H9 (cell line): ENCODE measurements at regions not wholly inside any gene's neighbourhood (a gene's known extent, or its start where the extent isn't known, plus 50 kb on each side); places are given as distances from the start of the nearest gene placed in this dataset.

Source experiments
- DNase-seq: peaks from one replicate; pipeline ENCODE4 v3.0.0-alpha.2; 2017
- H2AFZ ChIP-seq: one replicate; pipeline ENCODE4 v1.6.1; 2013; ENCODE audit warnings: mild to moderate bottlenecking, low read length, control low read depth, moderate library complexity
- H2AK5ac ChIP-seq: 2 replicates; pipeline ENCODE4 v1.6.1; 2013; ENCODE audit warnings: low read length, control low read depth, mixed read lengths; ENCODE audit not compliant: insufficient read length
- H2BK120ac ChIP-seq: one replicate; pipeline ENCODE4 v1.6.1; 2013; ENCODE audit warnings: low read depth, mild to moderate bottlenecking, low read length, control low read depth, inconsistent platforms; ENCODE audit not compliant: poor library complexity, severe bottlenecking
- H2BK12ac ChIP-seq: 2 replicates; pipeline ENCODE4 v1.6.1; 2013; ENCODE audit warnings: low read length, control low read depth, mixed read lengths, low read depth; ENCODE audit not compliant: insufficient read length
- H2BK15ac ChIP-seq: 2 replicates; pipeline ENCODE4 v1.6.1; 2013; ENCODE audit warnings: low read depth, low read length, control low read depth
- H2BK20ac ChIP-seq: one replicate; pipeline ENCODE4 v1.6.1; 2013; ENCODE audit warnings: low read depth, mild to moderate bottlenecking, low read length, control low read depth, inconsistent platforms; ENCODE audit not compliant: poor library complexity, severe bottlenecking
- H2BK5ac ChIP-seq: 2 replicates; pipeline ENCODE4 v1.6.1; 2013; ENCODE audit warnings: low read length, control low read depth, mixed read lengths; ENCODE audit not compliant: insufficient read length
- H3K14ac ChIP-seq: 2 replicates; pipeline ENCODE4 v1.6.1; 2013; ENCODE audit warnings: low read length, control low read depth; ENCODE audit not compliant: insufficient read depth
- H3K18ac ChIP-seq: 2 replicates; pipeline ENCODE4 v1.6.1; 2013; ENCODE audit warnings: low read depth, mild to moderate bottlenecking, mixed read lengths, low read length, control low read depth; ENCODE audit not compliant: insufficient read length
- H3K23ac ChIP-seq: 2 replicates; pipeline ENCODE4 v1.6.1; 2013; ENCODE audit warnings: low read length, control low read depth, mixed read lengths, low read depth; ENCODE audit not compliant: insufficient read length
- H3K23me2 ChIP-seq: 2 replicates; pipeline ENCODE4 v1.6.1; 2013; ENCODE audit warnings: low read depth, mild to moderate bottlenecking, mixed read lengths, low read length, control low read depth; ENCODE audit not compliant: insufficient read length, poor library complexity, severe bottlenecking
- H3K27ac ChIP-seq: 2 replicates; pipeline ENCODE4 v1.5.1; 2013; ENCODE audit warnings: low read length, control low read depth, mixed read lengths, low read depth; ENCODE audit not compliant: insufficient read length
- H3K27me3 ChIP-seq: 2 replicates; pipeline ENCODE4 v1.6.1; 2013; ENCODE audit warnings: low read length, control low read depth, inconsistent platforms; ENCODE audit not compliant: insufficient read depth
- H3K4ac ChIP-seq: 2 replicates; pipeline ENCODE4 v1.6.1; 2013; ENCODE audit warnings: low read depth, mild to moderate bottlenecking, control low read depth, inconsistent platforms, low read length, moderate library complexity
- H3K4me1 ChIP-seq: 2 replicates; pipeline ENCODE4 v1.6.1; 2013; ENCODE audit warnings: low read length, control low read depth, inconsistent platforms; ENCODE audit not compliant: insufficient read depth
- H3K4me2 ChIP-seq: 2 replicates; pipeline ENCODE4 v1.6.1; 2013; ENCODE audit warnings: low read length, control low read depth, mixed read lengths; ENCODE audit not compliant: insufficient read length, insufficient read depth
- H3K56ac ChIP-seq: 2 replicates; pipeline ENCODE4 v1.6.1; 2013; ENCODE audit warnings: low read depth, mild to moderate bottlenecking, mixed read lengths, low read length, control low read depth; ENCODE audit not compliant: insufficient read length
- H3K79me1 ChIP-seq: 2 replicates; pipeline ENCODE4 v1.6.1; 2013; ENCODE audit warnings: low read depth, mild to moderate bottlenecking, moderate library complexity, low read length, control low read depth, inconsistent platforms; ENCODE audit not compliant: insufficient read depth, poor library complexity, severe bottlenecking
- H3K79me2 ChIP-seq: 2 replicates; pipeline ENCODE4 v1.6.1; 2013; ENCODE audit warnings: low read length, control low read depth, inconsistent platforms; ENCODE audit not compliant: insufficient read depth
- H3K9ac ChIP-seq: 2 replicates; pipeline ENCODE4 v1.6.1; 2013; ENCODE audit warnings: low read length, control low read depth, mixed read lengths; ENCODE audit not compliant: insufficient read length; ENCODE audit errors: extremely low read depth
- H3K9me3 ChIP-seq: one replicate; pipeline ENCODE4 v1.6.1; 2013; ENCODE audit warnings: low read depth, low read length, inconsistent platforms; ENCODE audit not compliant: control insufficient read depth
- H3T11ph ChIP-seq: one replicate; pipeline ENCODE4 v1.6.1; 2013; ENCODE audit warnings: mild to moderate bottlenecking, low read length, control low read depth, inconsistent platforms
- H4K20me1 ChIP-seq: one replicate; pipeline ENCODE4 v1.6.1; 2013; ENCODE audit not compliant: control insufficient read depth, insufficient read length, insufficient read depth
- H4K5ac ChIP-seq: 2 replicates; pipeline ENCODE4 v1.6.1; 2013; ENCODE audit warnings: low read depth, mild to moderate bottlenecking, mixed read lengths, low read length, control low read depth; ENCODE audit not compliant: insufficient read length
- H4K8ac ChIP-seq: replicated peaks from 2 replicates; pipeline ENCODE4 v1.6.1; 2013; ENCODE audit warnings: low read length, control low read depth, mixed read lengths, low read depth; ENCODE audit not compliant: insufficient read length
- H4K91ac ChIP-seq: 2 replicates; pipeline ENCODE4 v1.6.1; 2013; ENCODE audit warnings: low read depth, mild to moderate bottlenecking, moderate library complexity, mixed read lengths, low read length, control low read depth; ENCODE audit not compliant: insufficient read length
- H3K27ac Mint-ChIP-seq, 3 experiments: 2 replicates in 2 of 3; 3 replicates in 1 of 3; pipeline ENCODE4 v1.8.0; 2020 to 2021; ENCODE audit warnings: mixed read lengths in 3 of 3, mild to moderate bottlenecking in 1 of 3, moderate library complexity in 1 of 3
- H3K27me3 Mint-ChIP-seq: 2 replicates; pipeline ENCODE4 v1.8.0; 2021; ENCODE audit warnings: low read depth, mild to moderate bottlenecking, moderate library complexity, mixed read lengths
- H3K36me3 Mint-ChIP-seq, 3 experiments: 2 replicates in 2 of 3; 3 replicates in 1 of 3; pipeline ENCODE4 v1.8.0; 2020 to 2021; ENCODE audit warnings: low read depth in 3 of 3, mixed read lengths in 3 of 3; ENCODE audit not compliant: insufficient read depth in 1 of 3
- H3K4me1 Mint-ChIP-seq, 2 experiments: 2 replicates each; pipeline ENCODE4 v1.8.0; 2020; ENCODE audit warnings: mixed read lengths in 2 of 2
- H3K4me3 Mint-ChIP-seq, 2 experiments: 2 replicates in 1 of 2; 3 replicates in 1 of 2; pipeline ENCODE4 v1.8.0; 2020 to 2021; ENCODE audit warnings: mild to moderate bottlenecking in 2 of 2, mixed read lengths in 2 of 2, moderate library complexity in 1 of 2
- H3K9me3 Mint-ChIP-seq, 2 experiments: 2 replicates in 1 of 2; 3 replicates in 1 of 2; pipeline ENCODE4 v1.8.0; 2020; ENCODE audit warnings: mild to moderate bottlenecking in 2 of 2, mixed read lengths in 2 of 2, moderate library complexity in 1 of 2
- CTCF ChIP-seq: fragments of 200-600 bp; sonication (generic); conservative IDR thresholded peaks from 3 replicates; pipeline ENCODE4 v1.8.0; 2021; ENCODE audit warnings: antibody characterized with exemption, mild to moderate bottlenecking
- WGBS: extraction: QIAGEN DNeasy Blood & Tissue Kit; methylation state at CpG from one replicate; pipeline ENCODE4 v1.1.7; 2013; ENCODE audit warnings: missing lambda C conversion rate, low lambda C conversion rate, mixed read lengths; ENCODE audit not compliant: insufficient read length; ENCODE audit errors: extremely low coverage; 5-methylcytosine and 5-hydroxymethylcytosine counted together

- no peaks in the 10 kb centered on the region for H3K23me2 ChIP-seq
- Mint-ChIP-seq H3K27ac (no peak overlapping the region), H3K9me3 (no peaks in the 10 kb centered on the region), H3K4me1 (no peaks in the 10 kb centered on the region), H3K4me3 (no peak overlapping the region), H3K36me3 (no peaks in the 10 kb centered on the region; a peak in 1 of 7 replicates), H3K27me3 (no peaks in the 10 kb centered on the region)
- H3K9ac ChIP-seq = no peak overlapping the region
- no peak overlapping the region for H2BK15ac ChIP-seq
- no peak overlapping the region for H4K8ac ChIP-seq
- no peak overlapping the region for H2BK120ac ChIP-seq
- no peaks in the 10 kb centered on the region for H3K79me1 ChIP-seq
- no peak overlapping the region for H4K5ac ChIP-seq
- no peak overlapping the region for H4K91ac ChIP-seq
- H3K79me2 ChIP-seq = no peaks in the 10 kb centered on the region
- H3K4me2 ChIP-seq = no peak overlapping the region
- no peak overlapping the region for H2AK5ac ChIP-seq
- no peak overlapping the region for H3K56ac ChIP-seq
- no peaks in the 10 kb centered on the region for H3K9me3 ChIP-seq
- H3K27me3 ChIP-seq = no peaks in the 10 kb centered on the region
- H3K18ac ChIP-seq = no peak overlapping the region
- DNase-seq = no peak
- no peaks in the 10 kb centered on the region for H3K4me1 ChIP-seq
- no peak for TF ChIP-seq CTCF
- H3T11ph ChIP-seq = no peak overlapping the region
- H2BK12ac ChIP-seq = no peak overlapping the region
- no peak overlapping the region for H3K4ac ChIP-seq
- H2AFZ ChIP-seq = no peak overlapping the region
- H2BK5ac ChIP-seq = no peak overlapping the region
- no peak overlapping the region for H3K23ac ChIP-seq
- WGBS = no CpG with 5 or more reads among the region's 4 CpGs
- H2BK20ac ChIP-seq = no peak overlapping the region
- no peak overlapping the region for H3K27ac ChIP-seq
- H4K20me1 ChIP-seq = no peaks in the 10 kb centered on the region
- H3K14ac ChIP-seq = no peak overlapping the region
Observed at GRCh38 chr9:103427696-103428095, 432.6 kb downstream of the CYLC2 start.
